ENCODE measurements at regions not wholly inside any gene's neighbourhood (a gene's known extent, or its start where the extent isn't known, plus 50 kb on each side); places are given as distances from the start of the nearest gene placed in this dataset.

DNA sequence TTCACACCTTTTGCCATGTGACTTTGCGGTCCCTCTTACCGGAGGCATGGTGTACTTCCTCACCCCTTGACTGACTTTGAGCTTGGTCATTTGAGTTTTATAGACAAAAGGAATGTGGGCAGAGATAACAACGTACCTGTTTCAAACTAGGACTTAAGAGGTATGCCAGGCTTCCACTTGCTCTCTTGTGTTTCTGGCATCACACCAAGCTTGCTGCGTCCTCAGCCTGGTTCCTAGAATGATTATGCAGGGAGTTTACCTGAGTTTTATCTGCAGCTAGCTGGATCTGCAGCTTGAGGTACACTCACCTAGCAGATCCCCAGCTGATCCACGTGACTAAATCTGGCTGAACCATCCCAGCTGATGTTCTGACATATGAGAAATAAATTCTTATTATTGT, 66.2 kb downstream of the PLK2 start:
- peaks cover 2% of the 10 kb centered on the region for H3K4me1 ChIP-seq
- intact Hi-C loops (cut with micrococcal nuclease) = no loop called here
- H3K4me3 ChIP-seq = no peak overlapping the region
- H3K27me3 ChIP-seq (ENCODE audit: low read depth) = no peaks in the 10 kb centered on the region
- DNase-seq = no peak
- no peaks in the 10 kb centered on the region for H3K9me3 ChIP-seq (replicated peaks)
- no peaks in the 10 kb centered on the region for H3K36me3 ChIP-seq
- no peak overlapping the region for H3K27ac ChIP-seq (replicated peaks)
- TF ChIP-seq, protein P1, sequence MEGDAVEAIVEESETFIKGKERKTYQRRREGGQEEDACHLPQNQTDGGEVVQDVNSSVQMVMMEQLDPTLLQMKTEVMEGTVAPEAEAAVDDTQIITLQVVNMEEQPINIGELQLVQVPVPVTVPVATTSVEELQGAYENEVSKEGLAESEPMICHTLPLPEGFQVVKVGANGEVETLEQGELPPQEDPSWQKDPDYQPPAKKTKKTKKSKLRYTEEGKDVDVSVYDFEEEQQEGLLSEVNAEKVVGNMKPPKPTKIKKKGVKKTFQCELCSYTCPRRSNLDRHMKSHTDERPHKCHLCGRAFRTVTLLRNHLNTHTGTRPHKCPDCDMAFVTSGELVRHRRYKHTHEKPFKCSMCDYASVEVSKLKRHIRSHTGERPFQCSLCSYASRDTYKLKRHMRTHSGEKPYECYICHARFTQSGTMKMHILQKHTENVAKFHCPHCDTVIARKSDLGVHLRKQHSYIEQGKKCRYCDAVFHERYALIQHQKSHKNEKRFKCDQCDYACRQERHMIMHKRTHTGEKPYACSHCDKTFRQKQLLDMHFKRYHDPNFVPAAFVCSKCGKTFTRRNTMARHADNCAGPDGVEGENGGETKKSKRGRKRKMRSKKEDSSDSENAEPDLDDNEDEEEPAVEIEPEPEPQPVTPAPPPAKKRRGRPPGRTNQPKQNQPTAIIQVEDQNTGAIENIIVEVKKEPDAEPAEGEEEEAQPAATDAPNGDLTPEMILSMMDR (IDR thresholded peaks at IDR 0.05; ENCODE audit: borderline replicate concordance) = no peak

DNA sequence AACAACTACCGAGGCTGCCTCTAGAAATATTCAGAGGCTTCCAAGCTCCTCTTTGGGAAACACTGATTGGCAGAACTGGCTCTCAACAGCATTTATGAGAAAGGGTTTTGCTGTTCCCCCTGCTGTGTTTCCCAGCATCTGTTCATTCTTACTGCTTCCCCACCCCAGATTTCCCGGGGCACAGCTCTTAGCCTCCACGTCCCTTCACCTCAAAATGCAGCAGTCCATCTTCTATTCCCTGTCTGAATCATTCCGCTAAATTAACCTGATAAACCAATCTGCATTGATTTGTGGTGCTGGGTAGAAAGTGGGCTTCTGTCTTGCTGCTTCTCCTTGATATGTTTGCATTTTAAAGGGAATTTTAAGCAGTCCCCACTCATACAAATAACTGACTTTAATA, 67.4 kb downstream of the PLK2 start:
- DNase-seq = no peak
- Histone ChIP-seq H3K27me3 (ENCODE audit: low read depth) (no peaks in the 10 kb centered on the region), H3K9me3 (replicated peaks) (no peaks in the 10 kb centered on the region), H3K4me1 (no peaks in the 10 kb centered on the region), H3K36me3 (no peaks in the 10 kb centered on the region), H3K27ac (replicated peaks) (no peak overlapping the region), H3K4me3 (no peak overlapping the region)
- TF ChIP-seq, protein P1 (IDR thresholded peaks at IDR 0.05; ENCODE audit: borderline replicate concordance) = no peak
- intact Hi-C loops (cut with micrococcal nuclease) = no loop called here

DNA sequence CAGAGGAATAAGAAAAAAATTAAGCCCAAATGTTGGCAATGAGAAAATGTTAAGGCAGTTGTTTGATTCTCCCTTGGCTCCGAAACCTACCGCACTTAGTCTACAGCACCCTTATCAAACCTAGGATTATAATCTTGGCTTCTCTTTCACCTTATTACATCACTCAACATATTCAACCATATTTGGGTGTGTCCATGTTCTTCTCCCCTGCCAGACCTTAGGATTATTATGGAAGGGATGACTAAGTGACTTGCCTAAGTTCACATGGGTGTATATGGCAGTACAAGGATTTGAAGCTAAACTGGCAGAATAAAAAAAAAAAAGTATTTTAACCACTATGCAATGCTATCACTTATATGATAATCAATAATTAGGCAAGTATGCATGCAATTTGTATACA, 76.4 kb downstream of the PLK2 start:
- no peak overlapping the region for H3K4me3 ChIP-seq
- no peaks in the 10 kb centered on the region for H3K27me3 ChIP-seq (ENCODE audit: low read depth)
- TF ChIP-seq, protein P1 (IDR thresholded peaks at IDR 0.05; ENCODE audit: borderline replicate concordance) = no peak
- H3K9me3 ChIP-seq (replicated peaks) = peaks cover 28% of the 10 kb centered on the region
- intact Hi-C loops (cut with micrococcal nuclease) = no loop called here
- no peak for DNase-seq
- H3K27ac ChIP-seq (replicated peaks) = no peak overlapping the region
- no peaks in the 10 kb centered on the region for H3K4me1 ChIP-seq
- H3K36me3 ChIP-seq = no peaks in the 10 kb centered on the region

DNA sequence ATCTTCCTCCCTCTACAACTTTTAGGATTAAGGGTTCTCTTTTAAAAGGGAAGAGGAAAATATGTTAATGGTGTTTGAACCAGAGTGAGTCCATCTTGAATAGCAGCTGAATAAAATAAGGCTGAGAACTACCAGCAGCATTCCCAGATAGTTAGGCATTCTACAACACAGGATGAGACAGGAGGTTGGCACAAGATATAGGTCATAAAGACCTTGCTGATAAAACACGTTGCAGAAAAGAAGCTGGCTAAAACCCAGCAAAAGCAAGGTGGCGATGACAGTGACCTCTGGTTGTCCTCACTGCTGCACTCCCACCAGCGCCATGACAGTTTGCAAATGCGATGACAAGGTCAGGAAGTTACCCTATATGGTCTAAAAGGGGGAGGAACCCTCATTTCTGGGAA, 77.8 kb downstream of the PLK2 start:
- Histone ChIP-seq H3K27me3 (ENCODE audit: low read depth) (no peaks in the 10 kb centered on the region), H3K4me1 (no peaks in the 10 kb centered on the region), H3K4me3 (no peak overlapping the region), H3K36me3 (no peaks in the 10 kb centered on the region), H3K27ac (replicated peaks) (no peak overlapping the region), H3K9me3 (replicated peaks) (peaks cover 30% of the 10 kb centered on the region)
- TF ChIP-seq, protein P1 (IDR thresholded peaks at IDR 0.05; ENCODE audit: borderline replicate concordance) = no peak
- DNase-seq = no peak
- intact Hi-C loops (cut with micrococcal nuclease) = no loop called here

DNA sequence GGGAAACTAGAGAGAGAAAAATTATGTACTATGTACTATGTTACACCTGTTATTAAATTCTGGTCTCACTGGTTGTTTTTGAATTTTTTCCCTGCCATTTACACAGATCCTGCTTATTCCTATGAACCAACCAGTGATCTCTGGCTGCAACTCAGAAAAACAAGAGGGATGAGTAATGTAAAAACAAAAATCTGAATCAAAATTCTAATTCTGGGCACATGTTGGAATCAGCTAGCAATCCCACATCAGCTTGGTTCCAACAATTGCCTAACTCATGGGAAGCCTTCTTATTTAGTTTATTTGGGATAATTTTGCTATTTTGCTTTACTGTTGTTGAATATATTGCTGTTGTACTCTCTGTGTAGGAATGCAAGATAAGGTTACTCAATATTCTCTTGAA, 78.3 kb downstream of the PLK2 start:
- Histone ChIP-seq H3K36me3 (no peaks in the 10 kb centered on the region), H3K27ac (replicated peaks) (no peak overlapping the region), H3K27me3 (ENCODE audit: low read depth) (no peaks in the 10 kb centered on the region), H3K4me1 (no peaks in the 10 kb centered on the region), H3K4me3 (no peak overlapping the region), H3K9me3 (replicated peaks) (peaks cover 30% of the 10 kb centered on the region)
- intact Hi-C loops (cut with micrococcal nuclease) = no loop called here
- DNase-seq = no peak
- TF ChIP-seq, protein P1 (IDR thresholded peaks at IDR 0.05; ENCODE audit: borderline replicate concordance) = no peak

DNA sequence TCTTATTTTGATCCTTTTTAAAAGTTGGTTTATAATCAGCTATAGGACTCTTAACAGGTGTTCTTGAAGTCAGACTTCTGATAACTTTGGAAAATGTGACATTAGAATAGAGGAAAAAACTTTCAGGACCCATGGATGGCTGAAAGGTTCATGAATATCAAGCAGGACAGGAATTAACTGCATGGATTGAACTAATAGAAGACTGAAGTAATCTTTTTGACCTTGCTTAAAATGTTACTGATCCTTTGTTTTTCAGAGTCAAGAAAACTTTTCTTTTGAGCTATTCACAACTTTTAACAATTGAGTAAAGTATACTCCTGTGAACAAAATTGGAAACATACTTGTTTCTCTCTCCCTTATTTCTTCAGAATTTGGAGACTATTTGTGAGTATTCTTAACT, 79.2 kb downstream of the PLK2 start:
- no peaks in the 10 kb centered on the region for H3K27me3 ChIP-seq (ENCODE audit: low read depth)
- H3K4me1 ChIP-seq = no peaks in the 10 kb centered on the region
- peaks cover 30% of the 10 kb centered on the region for H3K9me3 ChIP-seq (replicated peaks)
- H3K27ac ChIP-seq (replicated peaks) = no peak overlapping the region
- no peak overlapping the region for H3K4me3 ChIP-seq
- H3K36me3 ChIP-seq = no peaks in the 10 kb centered on the region
- DNase-seq = no peak
- intact Hi-C loops (cut with micrococcal nuclease) = no loop called here
- TF ChIP-seq, protein P1 (IDR thresholded peaks at IDR 0.05; ENCODE audit: borderline replicate concordance) = no peak
